Heart right ventricle (tissue), 16 donors: ENCODE measurements at regions not wholly inside any gene's neighbourhood (a gene's known extent, or its start where the extent isn't known, plus 50 kb on each side); places are given as distances from the start of the nearest gene placed in this dataset.

Experiments
- ATAC-seq, 8 donors: fragments of 200-7000 bp; cut with Tn5 transposase; one replicate each; pipeline ENCODE4 v1.9.1; 2020; ENCODE audit warnings: mild to moderate bottlenecking in 8 of 8, moderate library complexity in 8 of 8, moderate number of reproducible peaks in 1 of 8
- DNase-seq, 2 donors: peaks; one replicate each; pipeline ENCODE4 v3.0.0-alpha.2; 2020
- H3K27ac ChIP-seq, 10 donors: fragments of 200-600 bp; sonication (generic) in 2 of 10; one replicate each; pipeline versions ENCODE4 v1.5.0 to v1.8.0; 2020 to 2022; ENCODE audit warnings: mild to moderate bottlenecking in 3 of 10
- H3K27me3 ChIP-seq, 7 donors: fragments of 200-600 bp; one replicate each; pipeline ENCODE4 v1.8.0; 2021 to 2022; ENCODE audit warnings: mild to moderate bottlenecking in 2 of 7
- H3K36me3 ChIP-seq, 9 donors: fragments of 200-600 bp; sonication (generic) in 1 of 9; one replicate each; pipeline versions ENCODE4 v1.5.0 to v1.8.0; 2020 to 2022; ENCODE audit warnings: mild to moderate bottlenecking in 2 of 9
- H3K4me1 ChIP-seq, 9 donors: fragments of 200-600 bp; sonication (generic) in 1 of 9; one replicate each; pipeline versions ENCODE4 v1.5.0 to v1.8.0; 2020 to 2022; ENCODE audit warnings: mild to moderate bottlenecking in 4 of 9
- H3K4me3 ChIP-seq, 10 donors: fragments of 200-600 bp; sonication (generic) in 2 of 10; one replicate each; pipeline versions ENCODE4 v1.5.0 to v1.8.0; 2020 to 2022; ENCODE audit warnings: mild to moderate bottlenecking in 7 of 10, moderate library complexity in 2 of 10
- H3K9me3 ChIP-seq, 11 donors: fragments of 200-600 bp in 10 of 11; sonication (generic) in 2 of 11; one replicate each; pipeline versions ENCODE4 v1.5.0 to v1.8.0; 2013 to 2022; ENCODE audit warnings: mild to moderate bottlenecking in 2 of 11, control low read depth in 1 of 11, moderate library complexity in 1 of 11
- WGBS, 2 donors: extraction: QIAGEN DNeasy Blood & Tissue Kit; methylation state at CpG; one replicate each; pipeline ENCODE4 v1.1.7; 2013; ENCODE audit warnings: inconsistent platforms in 1 of 2; 5-methylcytosine and 5-hydroxymethylcytosine counted together
- intact Hi-C, 10 donors: fragments of 100-400 bp; cut with DNase I; formaldehyde crosslinking; loops; one replicate each; pipeline versions ENCODE4 v1.11.1 to v1.14.2; 2022
- TF ChIP-seq, protein P1 (sequence below), 9 donors: fragments of 200-600 bp; sonication (generic) in 2 of 9; IDR thresholded peaks; one replicate each; pipeline versions ENCODE4 v1.5.0 to v1.8.0; 2021 to 2022; ENCODE audit warnings: antibody characterized with exemption in 9 of 9, mild to moderate bottlenecking in 5 of 9, moderate library complexity in 1 of 9
- donor health status: Arrhythmogenic right ventricular cardiomyopathy.
- donor health status: ischemic (EF 13 %, LVEDD 7.1; RV severe dilation, severe dysfunction).
- donor health status: healthy with polysubstance abuse.
- donor health status: DM: no; HTN: yes; CAD: no.
- donor health status: DM: no; HTN: no; CAD: no.
- donor health status: ischemic (EF 25% LVEDD 6.9; RV normal size, moderate dysfunction).
- donor health status: ischemic (EF 25% LVEDD 5.7; RV mildly dilated, moderate dysfunction).
- donor health status: healthy.
- donor health status: DM: yes; HTN: yes; CAD: no.
- donor health status: Ischemic cardiomyopathy.
- donor health status: ischemic (EF 35%, LVEDD 5.7; RV mildly dilated, moderate dysfunction).
- donor health status: nonischemic (EF 11% LVEDD 7.7; RV severe dilation, severe dysfunction).
- donor health status: DM: yes; HTN: yes; CAD: no.
- donor health status: PGD.
- donor health status: ischemic (EF 29% LVEDD 5.4; RV normal size, mild dysfunction).
- donor health status: nonischemic (EF 23%, LVEDD 6.1; RV moderate dilation, normal function).

DNA sequence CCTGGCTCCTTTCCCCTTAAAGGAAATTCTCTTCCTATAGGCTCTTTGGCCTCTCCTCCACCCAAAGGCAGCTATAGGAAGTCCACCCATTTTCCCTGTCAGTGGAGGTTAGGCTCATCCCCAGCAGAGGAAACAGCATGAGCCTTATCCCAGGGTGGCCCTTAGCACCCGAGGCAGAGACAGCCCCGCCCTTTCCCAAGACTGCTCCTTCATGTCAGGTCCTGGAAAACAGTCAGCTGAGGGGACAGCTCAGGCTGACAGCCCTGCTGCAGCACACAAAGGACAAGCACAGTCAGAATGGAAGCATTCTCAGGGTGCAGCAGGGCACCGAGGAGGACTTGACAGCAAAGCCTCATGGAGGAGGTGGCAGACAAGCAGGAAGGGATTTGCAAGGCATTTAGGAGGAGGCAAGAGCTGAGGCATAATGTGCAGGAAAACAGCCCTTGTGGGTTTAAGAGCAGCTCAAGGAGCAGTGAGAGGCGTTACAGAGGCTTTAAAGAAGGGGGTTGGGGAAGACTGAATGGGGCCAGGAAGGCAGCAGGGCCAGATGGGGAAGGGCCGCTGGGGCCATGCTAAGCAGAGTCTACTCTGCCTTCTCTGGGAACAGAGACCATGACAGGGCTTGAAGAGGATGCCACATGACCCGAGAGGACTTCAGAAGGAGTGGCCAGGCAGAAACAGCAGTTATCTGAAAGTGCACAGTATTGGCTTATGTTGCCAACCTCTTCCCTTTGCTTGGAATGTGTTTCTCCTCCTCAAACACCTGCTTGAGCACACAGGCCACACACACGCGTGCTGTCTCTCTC, 216.6 kb downstream of the SH3BP4 start:
- TF ChIP-seq, protein P1, sequence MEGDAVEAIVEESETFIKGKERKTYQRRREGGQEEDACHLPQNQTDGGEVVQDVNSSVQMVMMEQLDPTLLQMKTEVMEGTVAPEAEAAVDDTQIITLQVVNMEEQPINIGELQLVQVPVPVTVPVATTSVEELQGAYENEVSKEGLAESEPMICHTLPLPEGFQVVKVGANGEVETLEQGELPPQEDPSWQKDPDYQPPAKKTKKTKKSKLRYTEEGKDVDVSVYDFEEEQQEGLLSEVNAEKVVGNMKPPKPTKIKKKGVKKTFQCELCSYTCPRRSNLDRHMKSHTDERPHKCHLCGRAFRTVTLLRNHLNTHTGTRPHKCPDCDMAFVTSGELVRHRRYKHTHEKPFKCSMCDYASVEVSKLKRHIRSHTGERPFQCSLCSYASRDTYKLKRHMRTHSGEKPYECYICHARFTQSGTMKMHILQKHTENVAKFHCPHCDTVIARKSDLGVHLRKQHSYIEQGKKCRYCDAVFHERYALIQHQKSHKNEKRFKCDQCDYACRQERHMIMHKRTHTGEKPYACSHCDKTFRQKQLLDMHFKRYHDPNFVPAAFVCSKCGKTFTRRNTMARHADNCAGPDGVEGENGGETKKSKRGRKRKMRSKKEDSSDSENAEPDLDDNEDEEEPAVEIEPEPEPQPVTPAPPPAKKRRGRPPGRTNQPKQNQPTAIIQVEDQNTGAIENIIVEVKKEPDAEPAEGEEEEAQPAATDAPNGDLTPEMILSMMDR (IDR thresholded peaks at IDR 0.05) = no peak
- Histone ChIP-seq H3K36me3 (no peaks in the 10 kb centered on the region), H3K9me3 (peaks cover 0 to 4% (median 0%) of the 10 kb centered on the region in 11 donors), H3K27ac (no peak overlapping the region), H3K27me3 (peaks cover 0 to 9% (median 0%) of the 10 kb centered on the region in 7 donors), H3K4me3 (no peak overlapping the region), H3K4me1 (peaks cover 0 to 17% (median 11%) of the 10 kb centered on the region in 9 donors)
- WGBS, 2 donors = 74 to 76% methylated on average over 8 of the region's 8 CpGs
- intact Hi-C loops = no loop called here
- ATAC-seq (no peak), DNase-seq (no peak)

DNA sequence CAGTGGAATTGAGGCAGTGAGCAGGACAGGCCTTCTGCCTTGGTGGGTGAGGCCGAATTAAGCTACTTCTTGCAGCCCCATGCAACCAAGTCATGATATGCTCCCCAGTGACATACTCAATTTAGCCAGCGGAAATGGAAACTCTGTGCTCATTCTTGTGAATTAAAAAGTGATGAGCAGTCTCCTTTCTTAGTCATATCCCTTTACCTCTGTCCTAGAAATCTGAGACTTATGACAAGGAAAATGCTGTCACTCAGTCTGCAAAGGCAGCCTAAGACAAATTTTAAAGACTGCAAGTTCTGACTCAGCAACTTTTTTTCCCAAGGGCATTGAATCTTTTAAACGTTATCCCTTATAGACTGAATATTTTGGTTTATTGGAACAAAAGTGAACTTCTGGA, 218.2 kb downstream of the SH3BP4 start:
- no peak overlapping the region for H3K4me3 ChIP-seq
- H3K4me1 ChIP-seq = peaks cover 0 to 17% (median 11%) of the 10 kb centered on the region in 9 donors
- no peaks in the 10 kb centered on the region for H3K36me3 ChIP-seq
- peak overlapping the region in 1 of 10 donors; percentile 52 for H3K27ac ChIP-seq
- DNase-seq (no peak), ATAC-seq (peak in 2 of 8 donors; percentile 39 to 52)
- intact Hi-C loops = no loop called here
- H3K27me3 ChIP-seq = peaks cover 0 to 9% (median 0%) of the 10 kb centered on the region in 7 donors
- WGBS, 2 donors = 59 to 65% methylated on average over 3 of the region's 3 CpGs
- peaks cover 0 to 4% (median 0%) of the 10 kb centered on the region in 11 donors for H3K9me3 ChIP-seq
- TF ChIP-seq, protein P1 (IDR thresholded peaks at IDR 0.05) = no peak

DNA sequence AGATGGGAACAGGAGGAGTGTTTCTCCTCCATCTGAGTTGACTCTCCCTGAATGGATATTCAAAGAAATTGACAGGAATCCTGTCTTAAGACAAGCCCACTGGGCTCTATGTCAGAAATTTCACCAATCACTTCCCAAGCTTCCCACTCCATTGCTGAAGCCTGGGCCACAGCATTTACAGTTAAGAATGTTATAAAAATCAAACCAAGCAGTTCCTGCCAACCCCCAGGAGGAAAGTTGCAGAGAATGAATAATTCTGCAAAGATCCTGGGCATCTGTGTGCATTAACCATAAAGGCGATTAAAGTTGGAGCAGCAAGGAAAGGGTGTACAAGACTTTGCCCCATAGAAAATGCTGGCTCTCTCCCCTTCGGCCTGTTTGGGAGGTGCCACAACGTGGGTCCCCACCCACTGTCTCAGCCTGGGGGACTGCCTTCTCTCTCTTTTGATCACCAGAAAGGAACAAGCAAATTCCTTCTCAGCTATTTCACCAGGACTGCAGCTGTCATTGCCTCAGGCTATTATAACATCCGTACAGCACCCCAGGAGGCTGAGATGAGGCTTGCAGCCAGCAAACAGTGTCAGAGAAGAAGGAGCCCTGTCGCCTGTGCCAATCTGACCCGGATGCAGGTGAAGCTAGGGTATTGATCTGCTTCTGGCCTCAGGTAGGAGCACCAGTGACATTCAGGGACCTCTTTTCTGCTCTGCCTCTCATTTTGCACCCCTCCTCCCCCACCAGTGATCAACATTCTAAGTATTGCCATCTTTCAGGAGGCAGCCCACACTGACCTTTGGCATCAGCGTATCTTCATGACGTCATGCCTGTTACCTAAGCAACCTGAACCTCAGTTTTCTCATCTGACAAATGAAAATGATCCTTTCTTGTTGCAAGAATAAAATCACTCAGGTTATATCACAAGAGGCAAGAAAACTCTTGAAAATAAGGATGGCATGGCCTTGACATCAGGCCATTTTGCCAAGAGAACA, 219.0 kb downstream of the SH3BP4 start:
- Histone ChIP-seq H3K9me3 (peaks cover 0 to 4% (median 0%) of the 10 kb centered on the region in 11 donors), H3K4me3 (no peak overlapping the region), H3K36me3 (no peaks in the 10 kb centered on the region), H3K27me3 (peaks cover 0 to 9% (median 0%) of the 10 kb centered on the region in 7 donors), H3K27ac (peak overlapping the region in 2 of 10 donors; percentile 18 to 62), H3K4me1 (peaks cover 0 to 17% (median 11%) of the 10 kb centered on the region in 9 donors)
- intact Hi-C loops = no loop called here
- WGBS, 2 donors = 44 to 46% methylated on average over 8 of the region's 8 CpGs
- DNase-seq (no peak), ATAC-seq (peak in 7 of 8 donors; percentile 16 to 83 (median 60))
- TF ChIP-seq, protein P1 (IDR thresholded peaks at IDR 0.05) = peak in 2 of 9 donors; percentile 9 to 26

DNA sequence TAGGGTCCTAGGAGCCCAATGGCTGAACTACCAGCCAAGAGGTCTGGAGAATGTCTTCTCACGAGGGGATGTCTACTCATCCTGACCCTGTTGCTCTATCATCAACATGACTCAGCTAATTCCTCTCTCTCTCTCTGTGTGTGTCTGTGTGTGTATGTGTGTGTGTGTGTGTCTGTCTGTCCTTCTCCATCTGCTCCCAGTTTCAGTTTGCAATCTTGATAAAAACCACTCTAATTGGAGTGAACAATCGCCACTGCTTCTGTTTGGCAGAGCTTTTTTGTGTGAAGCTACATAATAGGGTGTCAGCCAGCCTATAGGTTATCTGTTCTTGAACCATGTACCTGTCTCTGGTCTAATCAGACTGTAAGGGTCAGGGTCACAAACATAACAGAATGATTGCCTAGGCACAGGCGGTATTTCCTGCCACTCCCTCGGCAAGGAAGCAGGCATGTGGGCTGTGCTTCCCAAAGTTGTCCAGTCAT, 219.8 kb downstream of the SH3BP4 start:
- 49 to 54% methylated on average over 4 of the region's 4 CpGs for WGBS, 2 donors

More for the DNA sequence above, 219.8 kb downstream of the SH3BP4 start:
- H3K4me3 ChIP-seq = no peak overlapping the region
- TF ChIP-seq, protein P1 (IDR thresholded peaks at IDR 0.05) = no peak
- H3K36me3 ChIP-seq = no peaks in the 10 kb centered on the region
- peaks cover 0 to 17% (median 11%) of the 10 kb centered on the region in 9 donors for H3K4me1 ChIP-seq
- DNase-seq = no peak
- intact Hi-C loops = no loop called here
- peak in 1 of 8 donors; percentile 50 for ATAC-seq
- H3K9me3 ChIP-seq = peaks cover 0 to 4% (median 0%) of the 10 kb centered on the region in 11 donors
- H3K27ac ChIP-seq = peak overlapping the region in 1 of 10 donors; percentile 18
- H3K27me3 ChIP-seq = peaks cover 0 to 9% (median 0%) of the 10 kb centered on the region in 7 donors
